HEK293T (cell line): ENCODE measurements at regions not wholly inside any gene's neighbourhood (a gene's known extent, or its start where the extent isn't known, plus 50 kb on each side); places are given as distances from the start of the nearest gene placed in this dataset.

ENCODE experiments used
- BHLHE40 ChIP-seq: fragments of 450-650 bp; IDR thresholded peaks from 2 replicates; pipeline ENCODE4 v1.6.1; 2016; ENCODE audit warnings: mild to moderate bottlenecking, moderate library complexity, borderline replicate concordance
- FOXA1 ChIP-seq: fragments of 450-650 bp; IDR thresholded peaks from 2 replicates; pipeline ENCODE4 v1.6.1; 2016; ENCODE audit warnings: mild to moderate bottlenecking
- FOXK2 ChIP-seq: fragments of 450-650 bp; IDR thresholded peaks from 2 replicates; pipeline ENCODE4 v1.6.1; 2016; ENCODE audit warnings: mild to moderate bottlenecking
- FOXM1 ChIP-seq: fragments of 450-650 bp; IDR thresholded peaks from 2 replicates; pipeline ENCODE4 v1.6.1; 2017; ENCODE audit warnings: mild to moderate bottlenecking, borderline replicate concordance

DNA sequence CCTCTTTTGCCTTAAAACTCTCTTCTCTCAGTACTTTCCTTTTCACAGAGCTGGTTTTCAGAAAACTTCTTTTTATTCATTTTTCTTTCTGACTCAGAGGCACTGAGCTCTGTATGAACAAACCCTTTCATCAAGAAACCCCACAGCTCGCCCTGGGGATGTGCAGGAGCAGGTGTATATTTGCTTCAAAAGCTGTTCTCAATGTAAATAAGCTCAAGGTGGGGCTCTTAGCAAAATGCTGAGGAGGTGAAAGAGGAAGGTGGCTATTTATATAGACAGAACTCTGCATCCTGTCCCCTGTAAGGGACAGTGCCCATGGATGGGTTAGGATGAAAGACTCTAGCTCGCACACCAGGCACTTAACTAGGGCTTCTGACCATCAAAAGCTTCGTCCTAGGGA is 302.0 kb downstream of the WDR72 start:
- TF ChIP-seq FOXA1 = no peak
- TF ChIP-seq BHLHE40 = no peak
- no peak for TF ChIP-seq FOXK2
- no peak for TF ChIP-seq FOXM1
